AG04449 (cell line): ENCODE measurements at regions not wholly inside any gene's neighbourhood (a gene's known extent, or its start where the extent isn't known, plus 50 kb on each side); places are given as distances from the start of the nearest gene placed in this dataset.

ENCODE experiments used
- CTCF ChIA-PET: fragments of 350-600 bp; formaldehyde crosslinking; extraction: SDS; loops from one replicate; lab custom pipeline; 2021; ENCODE audit warnings: antibody characterized with exemption; lab: Yijun Ruan, JAX
- POLR2A ChIA-PET: fragments of 400-600, 350-600 bp; formaldehyde crosslinking; extraction: SDS; loops from one replicate; lab custom pipeline; 2020; ENCODE audit warnings: antibody characterized with exemption, inconsistent platforms; lab: Yijun Ruan, JAX
- DNase-seq: peaks from one replicate; pipeline ENCODE4 v3.0.0-alpha.2; 2010; ENCODE audit warnings: low read depth, low spot score
- H3K4me3 ChIP-seq: 2 replicates; pipeline ENCODE4 v1.5.1; 2011; ENCODE audit warnings: low read depth, mild to moderate bottlenecking, control low read depth, low read length
- TF ChIP-seq, protein P1 (sequence below): IDR thresholded peaks from one replicate; pipeline ENCODE4 v1.5.1; 2011; ENCODE audit warnings: mild to moderate bottlenecking, moderate library complexity, low read length, control low read depth, inconsistent platforms; ENCODE audit not compliant: insufficient read depth; ENCODE audit errors: missing control alignments

DNA sequence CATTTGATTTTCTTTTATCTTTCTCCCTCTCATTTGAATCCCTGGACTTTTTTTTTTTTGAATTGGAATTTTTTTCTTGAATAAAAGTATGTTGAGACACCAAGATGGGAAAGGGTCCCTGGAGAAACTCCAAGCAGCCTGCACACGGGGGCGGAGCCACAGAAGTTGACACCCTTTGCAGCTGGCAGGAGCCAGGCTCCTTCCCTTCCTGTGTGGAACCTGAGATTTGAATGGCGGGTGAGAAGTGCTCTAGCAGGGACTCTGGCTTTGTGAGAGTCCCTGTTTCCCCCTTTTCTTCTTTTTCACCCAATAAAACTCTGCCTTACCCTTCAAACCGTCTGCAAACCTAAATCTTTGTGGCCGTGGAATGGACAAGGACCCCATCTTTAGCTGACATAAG, 1381.0 kb upstream of the MIR17HG start:
- CTCF ChIA-PET = no interaction called here
- DNase-seq = no peak
- TF ChIP-seq, protein P1, sequence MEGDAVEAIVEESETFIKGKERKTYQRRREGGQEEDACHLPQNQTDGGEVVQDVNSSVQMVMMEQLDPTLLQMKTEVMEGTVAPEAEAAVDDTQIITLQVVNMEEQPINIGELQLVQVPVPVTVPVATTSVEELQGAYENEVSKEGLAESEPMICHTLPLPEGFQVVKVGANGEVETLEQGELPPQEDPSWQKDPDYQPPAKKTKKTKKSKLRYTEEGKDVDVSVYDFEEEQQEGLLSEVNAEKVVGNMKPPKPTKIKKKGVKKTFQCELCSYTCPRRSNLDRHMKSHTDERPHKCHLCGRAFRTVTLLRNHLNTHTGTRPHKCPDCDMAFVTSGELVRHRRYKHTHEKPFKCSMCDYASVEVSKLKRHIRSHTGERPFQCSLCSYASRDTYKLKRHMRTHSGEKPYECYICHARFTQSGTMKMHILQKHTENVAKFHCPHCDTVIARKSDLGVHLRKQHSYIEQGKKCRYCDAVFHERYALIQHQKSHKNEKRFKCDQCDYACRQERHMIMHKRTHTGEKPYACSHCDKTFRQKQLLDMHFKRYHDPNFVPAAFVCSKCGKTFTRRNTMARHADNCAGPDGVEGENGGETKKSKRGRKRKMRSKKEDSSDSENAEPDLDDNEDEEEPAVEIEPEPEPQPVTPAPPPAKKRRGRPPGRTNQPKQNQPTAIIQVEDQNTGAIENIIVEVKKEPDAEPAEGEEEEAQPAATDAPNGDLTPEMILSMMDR = no peak
- POLR2A ChIA-PET = no interaction called here
- no peak overlapping the region for H3K4me3 ChIP-seq

DNA sequence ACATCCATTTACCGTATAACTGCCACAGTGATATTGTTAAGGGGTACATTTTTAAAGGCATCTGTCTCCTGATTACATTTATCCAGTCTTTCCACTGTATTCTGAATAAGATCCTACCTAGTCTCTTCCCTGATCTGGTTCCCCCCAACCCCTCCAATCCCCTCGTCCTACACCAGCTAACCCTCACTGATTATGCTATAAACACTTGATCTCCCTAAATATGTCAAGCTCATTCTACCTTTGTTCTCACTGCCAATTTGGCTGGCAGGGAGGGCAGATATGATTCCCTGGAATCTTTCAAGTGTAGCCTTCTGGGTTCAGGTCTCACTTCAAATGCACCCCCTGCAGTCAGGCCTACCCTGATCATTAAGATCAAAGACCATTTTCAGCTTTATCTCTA, 1379.8 kb upstream of the MIR17HG start:
- TF ChIP-seq, protein P1 = no peak
- POLR2A ChIA-PET = no interaction called here
- no peak overlapping the region for H3K4me3 ChIP-seq
- no peak for DNase-seq
- CTCF ChIA-PET = no interaction called here

DNA sequence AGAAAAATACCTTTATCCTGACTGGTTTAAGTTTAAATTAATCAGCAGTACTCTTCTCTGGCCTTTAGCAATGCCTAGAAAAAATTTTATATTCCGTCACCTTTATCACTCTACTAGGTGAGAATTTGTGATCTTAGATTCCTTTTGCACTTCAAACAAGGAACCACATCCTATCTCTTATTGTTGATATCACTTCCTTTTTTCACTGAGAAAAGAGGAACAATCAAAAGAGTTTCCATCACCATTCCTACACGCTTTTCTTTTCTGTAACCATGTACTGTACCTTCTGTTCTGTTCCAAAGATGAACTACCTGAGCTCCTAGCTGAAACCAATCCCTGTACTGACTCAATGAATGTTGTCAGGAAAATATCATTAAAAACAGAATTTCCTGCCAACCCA, 1379.0 kb upstream of the MIR17HG start:
- no peak overlapping the region for H3K4me3 ChIP-seq
- DNase-seq = no peak
- CTCF ChIA-PET = no interaction called here
- TF ChIP-seq, protein P1 = no peak
- POLR2A ChIA-PET = no interaction called here

DNA sequence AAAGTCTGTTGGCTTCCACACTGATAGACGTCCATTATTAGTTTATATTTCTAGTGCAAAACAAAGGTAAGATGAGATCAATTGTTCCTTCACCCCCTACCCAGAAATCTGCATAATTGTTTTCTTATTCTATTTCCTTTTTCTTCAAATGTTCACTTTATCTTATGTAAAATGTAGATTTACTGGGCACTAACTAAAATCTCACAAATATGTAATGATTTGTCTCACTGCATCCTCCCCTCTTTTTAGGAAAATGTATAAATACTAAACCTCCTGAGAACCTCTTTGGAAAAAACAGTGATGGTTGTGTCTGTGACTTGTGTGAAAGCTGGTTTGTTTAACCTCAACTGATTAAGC, 1377.2 kb upstream of the MIR17HG start:
- no peak overlapping the region for H3K4me3 ChIP-seq
- no peak for DNase-seq
- CTCF ChIA-PET = no interaction called here
- TF ChIP-seq, protein P1 = no peak
- POLR2A ChIA-PET = no interaction called here

DNA sequence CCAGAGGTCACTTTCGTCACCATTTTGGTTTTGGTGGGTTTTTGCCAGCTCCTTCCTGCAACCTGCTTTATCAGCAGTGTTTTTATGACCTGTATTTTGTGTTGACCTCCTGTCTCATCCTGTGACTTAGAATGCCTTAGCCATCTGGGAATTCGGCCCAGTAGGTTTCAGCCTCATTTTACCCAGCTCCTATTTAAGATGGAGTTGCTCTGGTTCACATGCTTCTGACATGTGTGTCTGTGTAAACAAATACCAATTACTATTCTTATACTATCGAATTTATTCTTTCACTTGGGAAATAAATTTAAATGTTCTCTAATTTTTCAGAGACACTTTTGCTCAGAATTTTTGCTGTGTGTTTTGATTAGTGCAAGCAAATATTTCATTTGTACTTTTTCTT, 1370.3 kb upstream of the MIR17HG start:
- CTCF ChIA-PET = no interaction called here
- DNase-seq = no peak
- POLR2A ChIA-PET = no interaction called here
- TF ChIP-seq, protein P1 = no peak
- no peak overlapping the region for H3K4me3 ChIP-seq

DNA sequence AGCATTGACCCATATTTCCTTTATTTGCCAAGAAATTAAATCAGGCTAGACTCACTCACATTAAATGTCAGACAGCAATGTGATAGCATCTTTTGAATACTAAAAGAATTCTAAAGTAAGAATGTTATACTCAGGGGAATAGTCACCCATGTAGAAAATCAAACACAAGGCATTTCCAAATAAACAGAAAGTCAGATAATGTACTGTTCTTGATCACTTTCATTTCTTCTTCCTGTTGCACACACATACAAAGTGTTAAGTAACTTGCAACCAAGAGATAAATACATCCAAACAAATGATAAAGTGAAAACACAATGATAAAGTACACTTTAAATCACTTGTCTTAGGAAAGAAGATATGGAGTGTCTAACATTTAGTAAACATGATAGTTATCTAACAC, 1366.6 kb upstream of the MIR17HG start:
- no peak for DNase-seq
- TF ChIP-seq, protein P1 = no peak
- H3K4me3 ChIP-seq = no peak overlapping the region
- POLR2A ChIA-PET = no interaction called here
- CTCF ChIA-PET = no interaction called here
